K562 (cell line): ENCODE measurements at regions not wholly inside any gene's neighbourhood (a gene's known extent, or its start where the extent isn't known, plus 50 kb on each side); places are given as distances from the start of the nearest gene placed in this dataset.

Source experiments
- ATAC-seq: fragments of 200-7000 bp; cut with Tn5 transposase; 3 replicates; pipeline ENCODE4 v1.9.1; 2020; ENCODE audit warnings: moderate library complexity
- BruUV-seq: library from RNA; stranded (reverse); fragments of 400-500 nt; replicated peaks from 2 replicates; lab custom pipeline; 2021; lab: Mats Ljungman, UMichigan
- CTCF ChIA-PET: fragments of 300-600 bp; formaldehyde crosslinking; extraction: SDS; loops from one replicate; lab custom pipeline; 2021; ENCODE audit warnings: low intra/inter-chr PET ratio; lab: Yijun Ruan, JAX
- POLR2A ChIA-PET: fragments of 300-600, 350-650 bp; sonication (Branson Sonifier 250); formaldehyde crosslinking; extraction: SDS; loops from one replicate; lab custom pipeline; 2021; ENCODE audit warnings: antibody characterized with exemption, inconsistent platforms; lab: Yijun Ruan, JAX
- DNase-seq, 4 experiments: peaks; one replicate each; pipeline versions ENCODE4 v3.0.0 to v3.0.0-alpha.2; 2011 to 2018; ENCODE audit warnings: low spot score in 3 of 4, mixed read lengths in 3 of 4; ENCODE audit errors: extremely low read depth in 1 of 4
- FAIRE-seq: peaks from 2 replicates; lab custom pipeline; 2011; peaks lifted over from hg19 to GRCh38; lab: Jason Lieb, UNC
- H2AFZ ChIP-seq: 2 replicates; pipeline ENCODE4 v1.6.0; 2011; ENCODE audit warnings: low read depth, low read length, control low read depth, inconsistent platforms
- H3K27ac ChIP-seq: fragments of 200-600 bp; 3 replicates; pipeline ENCODE4 v1.8.0; 2011; ENCODE audit warnings: low read depth, mild to moderate bottlenecking, control low read depth, inconsistent platforms, low read length, moderate library complexity, mixed read lengths; ENCODE audit errors: extremely low read depth
- H3K27me3 ChIP-seq, 2 experiments: fragments of 300-600 bp in 1 of 2; 2 replicates in 1 of 2; 3 replicates in 1 of 2; pipeline versions ENCODE4 v1.6.0 to v1.8.0; 2011; ENCODE audit warnings: inconsistent platforms in 2 of 2, low read length in 2 of 2, mild to moderate bottlenecking in 1 of 2, mixed read lengths in 1 of 2, moderate library complexity in 1 of 2; ENCODE audit not compliant: control insufficient read depth in 2 of 2, insufficient read depth in 2 of 2
- H3K36me3 ChIP-seq: fragments of 300-600 bp; 3 replicates; pipeline ENCODE4 v1.8.0; 2011; ENCODE audit warnings: mild to moderate bottlenecking, low read length, inconsistent platforms; ENCODE audit not compliant: control insufficient read depth, insufficient read depth
- H3K4me1 ChIP-seq, 2 experiments: fragments of 200-600 bp in 1 of 2; replicated peaks in 1 of 2; 2 replicates in 1 of 2; 3 replicates in 1 of 2; pipeline versions ENCODE4 v1.5.1 to v1.8.0; 2011; ENCODE audit warnings: inconsistent platforms in 2 of 2, low read length in 2 of 2, mild to moderate bottlenecking in 1 of 2, mixed read lengths in 1 of 2, moderate library complexity in 1 of 2; ENCODE audit not compliant: control insufficient read depth in 2 of 2, insufficient read depth in 2 of 2
- H3K4me2 ChIP-seq: 2 replicates; pipeline ENCODE4 v1.6.1; 2011; ENCODE audit warnings: low read length, control low read depth, inconsistent platforms, mixed read lengths; ENCODE audit not compliant: insufficient read depth
- H3K4me3 ChIP-seq: fragments of 200-600 bp; sonication (generic), shearing (Covaris generic); 2 replicates; pipeline ENCODE4 v1.5.1; 2016; ENCODE audit warnings: control low read depth, inconsistent platforms
- H3K79me2 ChIP-seq: fragments of 200-600 bp; 3 replicates; pipeline ENCODE4 v1.8.0; 2011; ENCODE audit warnings: low read length, inconsistent platforms; ENCODE audit not compliant: control insufficient read depth, insufficient read depth
- H3K9ac ChIP-seq, 2 experiments: 2 replicates each; pipeline versions ENCODE4 v1.6.0 to v1.6.1; 2011; ENCODE audit warnings: low read depth in 2 of 2, low read length in 2 of 2, control low read depth in 1 of 2, inconsistent platforms in 1 of 2, mild to moderate bottlenecking in 1 of 2, mixed read lengths in 1 of 2; ENCODE audit not compliant: insufficient read depth in 1 of 2
- H3K9me1 ChIP-seq: one replicate; pipeline ENCODE4 v1.6.0; 2011; ENCODE audit warnings: inconsistent platforms, mild to moderate bottlenecking, low read length, moderate library complexity; ENCODE audit not compliant: control insufficient read depth, insufficient read depth
- H3K9me3 ChIP-seq: replicated peaks from 2 replicates; pipeline ENCODE4 v1.5.1; 2011; ENCODE audit warnings: low read depth, low read length, inconsistent platforms; ENCODE audit not compliant: control insufficient read depth, insufficient read depth
- H4K20me1 ChIP-seq: replicated peaks from 2 replicates; pipeline ENCODE4 v1.6.1; 2011; ENCODE audit warnings: low read length, inconsistent platforms, mixed read lengths; ENCODE audit not compliant: control insufficient read depth, insufficient read depth
- BCOR ChIP-seq: fragments of 450-650 bp; IDR thresholded peaks from 2 replicates; pipeline ENCODE4 v1.6.1; 2016
- ELF1 ChIP-seq: fragments of 200-800 bp; sonication (Bioruptor generic); IDR thresholded peaks from 2 replicates; pipeline ENCODE4 v1.6.1; 2016; ENCODE audit warnings: missing genetic modification characterization, missing compliant biosample characterization
- HMG20A ChIP-seq: fragments of 450-650 bp; formaldehyde crosslinking; conservative IDR thresholded peaks from 2 replicates; pipeline ENCODE4 v1.4.0; 2020; ENCODE audit warnings: mild to moderate bottlenecking, mixed read lengths
- KDM5B ChIP-seq: fragments of 200-600 bp; sonication (generic); IDR thresholded peaks from 2 replicates; pipeline ENCODE4 v1.6.1; 2012; ENCODE audit warnings: low read depth, mild to moderate bottlenecking, moderate library complexity, low read length, control low read depth, inconsistent platforms; ENCODE audit not compliant: insufficient replicate concordance
- PML ChIP-seq: IDR thresholded peaks from 2 replicates; pipeline ENCODE4 v1.6.1; 2012; ENCODE audit warnings: low read length, inconsistent platforms
- RHOXF2B ChIP-seq: fragments of 250-450 bp; sonication (Bioruptor Pico); conservative IDR thresholded peaks from 2 replicates; pipeline ENCODE4 v1.5.1; 2021
- SREBF1 ChIP-seq: fragments of 150-350 bp; IDR thresholded peaks from 2 replicates; pipeline ENCODE4 v1.6.1; 2014; ENCODE audit warnings: antibody characterized with exemption, low read depth, low read length, borderline replicate concordance
- U2AF2 ChIP-seq: fragments of 200-400 bp; formaldehyde crosslinking; optimal IDR thresholded peaks from 2 replicates; pipeline ENCODE3; 2017; ENCODE audit warnings: low read depth, mild to moderate bottlenecking, low read length
- ZBTB17 ChIP-seq: fragments of 450-650 bp; formaldehyde crosslinking; IDR thresholded peaks from 2 replicates; pipeline ENCODE4 v1.4.0; 2020; ENCODE audit warnings: mild to moderate bottlenecking
- ZNF175 ChIP-seq: fragments of 200-800 bp; sonication (Bioruptor generic); IDR thresholded peaks from 2 replicates; pipeline ENCODE4 v1.6.1; 2016; ENCODE audit warnings: low read depth, mild to moderate bottlenecking, missing genetic modification characterization, missing compliant biosample characterization
- WGBS: fragments of 100-300 bp; shearing (Covaris generic); methylation state at CpG from one replicate; pipeline ENCODE4 v1.1.6; 2016; ENCODE audit warnings: low coverage, mixed read lengths; ENCODE audit not compliant: insufficient coverage; ENCODE audit errors: missing lambda C conversion rate; 5-methylcytosine and 5-hydroxymethylcytosine counted together
- in situ Hi-C: fragments of 300-500 bp; cut with MboI; formaldehyde crosslinking; loops from 4 replicates; pipeline ENCODE4 v1.15.0; 2018; ENCODE audit warnings: inconsistent platforms, mixed read lengths
- intact Hi-C: fragments of 100-400 bp; cut with micrococcal nuclease; formaldehyde crosslinking; loops from 2 replicates; pipeline ENCODE4 v1.14.2; 2022
- TF ChIP-seq, protein P1 (sequence below): fragments of 250-450 bp; sonication (Bioruptor Pico); IDR thresholded peaks from 2 replicates; pipeline ENCODE4 v1.5.0; 2021; ENCODE audit warnings: mild to moderate bottlenecking, borderline replicate concordance
- TF ChIP-seq, protein P2 (sequence below): fragments of 250-450 bp; sonication (Bioruptor Pico); IDR thresholded peaks from 2 replicates; pipeline ENCODE4 v1.5.0; 2022; ENCODE audit warnings: mild to moderate bottlenecking
- TF ChIP-seq, protein P3 (sequence below): fragments of 250-450 bp; sonication (Bioruptor Pico); IDR thresholded peaks from 2 replicates; pipeline ENCODE4 v1.4.0; 2020; ENCODE audit warnings: mild to moderate bottlenecking, moderate library complexity

DNA sequence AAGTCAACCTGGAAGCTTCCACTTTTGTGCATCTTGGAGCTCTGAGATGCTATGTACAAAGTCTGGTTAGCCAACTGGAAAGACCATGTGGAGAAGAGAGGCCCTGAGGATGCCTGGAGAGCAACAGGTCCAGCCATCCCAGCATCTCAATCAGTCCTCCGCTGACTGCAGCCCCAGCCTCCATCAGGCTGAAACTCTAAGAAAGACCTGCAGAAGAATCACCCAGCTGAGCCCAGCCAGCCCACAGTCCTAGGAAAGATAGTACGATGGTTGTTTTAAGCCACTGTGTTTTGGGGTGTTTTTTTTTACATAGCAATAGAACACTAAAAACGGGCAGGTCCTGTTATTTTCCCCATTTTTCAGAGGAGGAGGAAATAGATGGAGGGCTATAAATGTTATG lies 84.0 kb downstream of the NCR2 start (continued):
- no peak for TF ChIP-seq RHOXF2B (CRISPR knock-in tag)
- TF ChIP-seq, protein P1, sequence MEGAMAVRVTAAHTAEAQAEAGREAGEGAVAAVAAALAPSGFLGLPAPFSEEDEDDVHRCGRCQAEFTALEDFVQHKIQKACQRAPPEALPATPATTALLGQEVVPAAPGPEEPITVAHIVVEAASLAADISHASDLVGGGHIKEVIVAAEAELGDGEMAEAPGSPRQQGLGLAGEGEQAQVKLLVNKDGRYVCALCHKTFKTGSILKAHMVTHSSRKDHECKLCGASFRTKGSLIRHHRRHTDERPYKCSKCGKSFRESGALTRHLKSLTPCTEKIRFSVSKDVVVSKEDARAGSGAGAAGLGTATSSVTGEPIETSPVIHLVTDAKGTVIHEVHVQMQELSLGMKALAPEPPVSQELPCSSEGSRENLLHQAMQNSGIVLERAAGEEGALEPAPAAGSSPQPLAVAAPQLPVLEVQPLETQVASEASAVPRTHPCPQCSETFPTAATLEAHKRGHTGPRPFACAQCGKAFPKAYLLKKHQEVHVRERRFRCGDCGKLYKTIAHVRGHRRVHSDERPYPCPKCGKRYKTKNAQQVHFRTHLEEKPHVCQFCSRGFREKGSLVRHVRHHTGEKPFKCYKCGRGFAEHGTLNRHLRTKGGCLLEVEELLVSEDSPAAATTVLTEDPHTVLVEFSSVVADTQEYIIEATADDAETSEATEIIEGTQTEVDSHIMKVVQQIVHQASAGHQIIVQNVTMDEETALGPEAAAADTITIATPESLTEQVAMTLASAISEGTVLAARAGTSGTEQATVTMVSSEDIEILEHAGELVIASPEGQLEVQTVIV (CRISPR knock-in tag) = no peak
- TF ChIP-seq BCOR = no peak
- TF ChIP-seq, protein P2, sequence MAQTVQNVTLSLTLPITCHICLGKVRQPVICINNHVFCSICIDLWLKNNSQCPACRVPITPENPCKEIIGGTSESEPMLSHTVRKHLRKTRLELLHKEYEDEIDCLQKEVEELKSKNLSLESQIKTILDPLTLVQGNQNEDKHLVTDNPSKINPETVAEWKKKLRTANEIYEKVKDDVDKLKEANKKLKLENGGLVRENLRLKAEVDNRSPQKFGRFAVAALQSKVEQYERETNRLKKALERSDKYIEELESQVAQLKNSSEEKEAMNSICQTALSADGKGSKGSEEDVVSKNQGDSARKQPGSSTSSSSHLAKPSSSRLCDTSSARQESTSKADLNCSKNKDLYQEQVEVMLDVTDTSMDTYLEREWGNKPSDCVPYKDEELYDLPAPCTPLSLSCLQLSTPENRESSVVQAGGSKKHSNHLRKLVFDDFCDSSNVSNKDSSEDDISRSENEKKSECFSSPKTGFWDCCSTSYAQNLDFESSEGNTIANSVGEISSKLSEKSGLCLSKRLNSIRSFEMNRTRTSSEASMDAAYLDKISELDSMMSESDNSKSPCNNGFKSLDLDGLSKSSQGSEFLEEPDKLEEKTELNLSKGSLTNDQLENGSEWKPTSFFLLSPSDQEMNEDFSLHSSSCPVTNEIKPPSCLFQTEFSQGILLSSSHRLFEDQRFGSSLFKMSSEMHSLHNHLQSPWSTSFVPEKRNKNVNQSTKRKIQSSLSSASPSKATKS = no peak

DNA sequence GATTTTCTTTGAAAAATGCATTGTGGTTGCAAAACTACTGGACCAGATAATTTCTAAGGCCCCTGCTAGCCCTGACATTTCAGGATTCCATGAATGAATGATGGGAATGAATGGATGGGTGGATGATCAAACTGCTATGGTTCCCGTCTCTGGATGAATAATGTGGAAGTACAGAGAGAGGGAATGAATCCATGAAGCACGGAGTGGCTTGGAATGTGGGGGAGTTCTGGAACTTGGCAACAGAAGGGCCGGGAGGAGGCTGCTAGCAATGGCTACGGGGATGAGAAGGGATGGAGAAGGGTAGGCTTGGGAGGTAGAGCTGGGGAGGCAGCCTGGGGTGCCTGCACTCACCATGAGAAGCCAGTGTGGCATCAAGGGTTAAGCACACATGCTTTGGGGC lies 84.8 kb downstream of the NCR2 start:
- WGBS = 0% methylated on average over 4 of the region's 4 CpGs
- Histone ChIP-seq H3K27ac (no peak overlapping the region), H3K79me2 (no peaks in the 10 kb centered on the region), H3K9me3 (no peaks in the 10 kb centered on the region), H2AFZ (no peak overlapping the region), H3K36me3 (no peaks in the 10 kb centered on the region), H3K4me3 (no peak overlapping the region), H3K4me2 (no peak overlapping the region), H3K4me1 (no peaks in the 10 kb centered on the region), H3K9ac (no peak overlapping the region), H3K9me1 (no peaks in the 10 kb centered on the region), H4K20me1 (peaks cover 9% of the 10 kb centered on the region), H3K27me3 (peaks cover 23 to 59% of the 10 kb centered on the region in 2 experiments)
- TF ChIP-seq ZNF175 (no peak), SREBF1 (no peak), PML (no peak), HMG20A (no peak), KDM5B (no peak), ELF1 (no peak), U2AF2 (no peak), ZBTB17 (CRISPR knock-in tag) (no peak)
- TF ChIP-seq, protein P3, sequence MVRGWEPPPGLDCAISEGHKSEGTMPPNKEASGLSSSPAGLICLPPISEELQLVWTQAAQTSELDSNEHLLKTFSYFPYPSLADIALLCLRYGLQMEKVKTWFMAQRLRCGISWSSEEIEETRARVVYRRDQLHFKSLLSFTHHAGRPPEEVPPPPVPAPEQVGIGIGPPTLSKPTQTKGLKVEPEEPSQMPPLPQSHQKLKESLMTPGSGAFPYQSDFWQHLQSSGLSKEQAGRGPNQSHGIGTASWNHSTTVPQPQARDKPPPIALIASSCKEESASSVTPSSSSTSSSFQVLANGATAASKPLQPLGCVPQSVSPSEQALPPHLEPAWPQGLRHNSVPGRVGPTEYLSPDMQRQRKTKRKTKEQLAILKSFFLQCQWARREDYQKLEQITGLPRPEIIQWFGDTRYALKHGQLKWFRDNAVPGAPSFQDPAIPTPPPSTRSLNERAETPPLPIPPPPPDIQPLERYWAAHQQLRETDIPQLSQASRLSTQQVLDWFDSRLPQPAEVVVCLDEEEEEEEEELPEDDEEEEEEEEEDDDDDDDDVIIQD = no peak
- ATAC-seq (no peak), FAIRE-seq (no peak), DNase-seq (no peak)
- ChIA-PET POLR2A (interaction anchor here (0.7 to 1.7 kb wide), 3 partner anchors 10 to 766 kb away, joined by 4 to 6 read pairs (median 5); no protein-coding TSS in a partner anchor), CTCF (interaction anchor here (0.7 kb wide), 1 partner anchor 56 kb away, joined by 3 read pairs; no protein-coding TSS in a partner anchor)
- intact Hi-C loops (no loop called here), in situ Hi-C loops (no loop called here)
- no TSS peak for BruUV-seq
